GM12878 (cell line): ENCODE measurements at regions not wholly inside any gene's neighbourhood (a gene's known extent, or its start where the extent isn't known, plus 50 kb on each side); places are given as distances from the start of the nearest gene placed in this dataset.

Experiments used
- ATAC-seq: fragments of 200-7000 bp; cut with Tn5 transposase; 3 replicates; pipeline ENCODE4 v1.9.1; 2020; ENCODE audit warnings: mild to moderate bottlenecking, moderate library complexity
- BruUV-seq: library from RNA; stranded (reverse); fragments of 400-500 nt; replicated peaks from 2 replicates; lab custom pipeline; 2021; lab: Mats Ljungman, UMichigan
- CTCF ChIA-PET: fragments of 300-600 bp; sonication (Branson Sonifier 250); formaldehyde crosslinking; extraction: SDS; loops from one replicate; lab custom pipeline; 2021; ENCODE audit warnings: inconsistent platforms; lab: Yijun Ruan, JAX
- POLR2A ChIA-PET: fragments of 350-600 bp; formaldehyde crosslinking; extraction: SDS; loops from one replicate; lab custom pipeline; 2021; ENCODE audit warnings: inconsistent platforms; lab: Charles Lee
- RAD21 ChIA-PET: fragments of 300-600 bp; sonication (Branson Sonifier 250); formaldehyde crosslinking; loops from one replicate; lab custom pipeline; 2023; ENCODE audit warnings: antibody characterized with exemption; ENCODE audit not compliant: unreplicated experiment; lab: Charles Lee
- SMC1A ChIA-PET: fragments of 300-600 bp; sonication (Branson Sonifier 250); formaldehyde crosslinking; loops from one replicate; lab custom pipeline; 2023; ENCODE audit not compliant: unreplicated experiment, uncharacterized antibody; lab: Charles Lee
- DNase-seq: peaks from one replicate; pipeline ENCODE4 v3.0.0-alpha.2; 2011; ENCODE audit warnings: low read depth, low spot score
- FAIRE-seq: peaks from 3 replicates; lab custom pipeline; 2011; peaks lifted over from hg19 to GRCh38; lab: Jason Lieb, UNC
- H2AFZ ChIP-seq: 2 replicates; pipeline ENCODE4 v1.6.0; 2011; ENCODE audit warnings: low read depth, low read length, control low read depth; ENCODE audit not compliant: control insufficient read depth
- H3K27ac ChIP-seq: 2 replicates; pipeline ENCODE4 v1.5.1; 2011; ENCODE audit warnings: control low read depth; ENCODE audit not compliant: control insufficient read depth, insufficient read depth
- H3K27me3 ChIP-seq, 2 experiments: replicated peaks in 1 of 2; 2 replicates each; pipeline versions ENCODE4 v1.6.0 to v1.6.1; 2011; ENCODE audit warnings: low read length in 1 of 2; ENCODE audit not compliant: control insufficient read depth in 2 of 2, insufficient read depth in 2 of 2
- H3K36me3 ChIP-seq, 2 experiments: 2 replicates each; pipeline ENCODE4 v1.5.1; 2011; ENCODE audit warnings: low read length in 1 of 2; ENCODE audit not compliant: control insufficient read depth in 2 of 2, insufficient read depth in 2 of 2
- H3K4me1 ChIP-seq: 2 replicates; pipeline ENCODE4 v1.6.1; 2011; ENCODE audit warnings: mild to moderate bottlenecking, low read length, moderate library complexity, mixed read lengths; ENCODE audit not compliant: control insufficient read depth, insufficient read depth
- H3K4me2 ChIP-seq: 2 replicates; pipeline ENCODE4 v1.6.0; 2011; ENCODE audit warnings: control low read depth; ENCODE audit not compliant: control insufficient read depth, insufficient read depth
- H3K4me3 ChIP-seq: fragments of 200-600 bp; sonication (generic); 2 replicates; pipeline ENCODE4 v1.5.1; 2016
- H3K79me2 ChIP-seq: 2 replicates; pipeline ENCODE4 v1.6.0; 2011; ENCODE audit warnings: low read length; ENCODE audit not compliant: control insufficient read depth, insufficient read depth
- H3K9ac ChIP-seq: 2 replicates; pipeline ENCODE4 v1.8.0; 2011; ENCODE audit warnings: low read length, control low read depth, mixed read lengths; ENCODE audit not compliant: control insufficient read depth, insufficient read depth
- H3K9me3 ChIP-seq: replicated peaks from 3 replicates; pipeline ENCODE4 v1.5.1; 2011; ENCODE audit warnings: mild to moderate bottlenecking, low read length; ENCODE audit not compliant: control insufficient read depth, insufficient read depth
- H4K20me1 ChIP-seq: 2 replicates; pipeline ENCODE4 v1.6.0; 2011; ENCODE audit not compliant: control insufficient read depth, insufficient read depth
- BACH1 ChIP-seq: fragments of 450-650 bp; IDR thresholded peaks from 2 replicates; pipeline ENCODE4 v1.6.1; 2017; ENCODE audit warnings: mild to moderate bottlenecking, borderline replicate concordance
- CBX5 ChIP-seq: sonication (generic); IDR thresholded peaks from 2 replicates; pipeline ENCODE4 v1.6.1; 2016; ENCODE audit warnings: low read depth, moderate library complexity, mild to moderate bottlenecking, inconsistent platforms
- CREM ChIP-seq: IDR thresholded peaks from 2 replicates; pipeline ENCODE4 v1.6.1; 2014; ENCODE audit warnings: antibody characterized with exemption, low read depth
- FOXM1 ChIP-seq: IDR thresholded peaks from 2 replicates; pipeline ENCODE4 v1.6.1; 2012; ENCODE audit warnings: low read depth, mild to moderate bottlenecking, inconsistent platforms, low read length, moderate library complexity
- IRF4 ChIP-seq: IDR thresholded peaks from 2 replicates; pipeline ENCODE4 v1.6.1; 2011; ENCODE audit warnings: low read depth, low read length
- IRF5 ChIP-seq: fragments of 450-650 bp; IDR thresholded peaks from 2 replicates; pipeline ENCODE4 v1.6.1; 2017; ENCODE audit warnings: borderline replicate concordance
- MTA2 ChIP-seq: fragments of 450-650 bp; IDR thresholded peaks from 2 replicates; pipeline ENCODE4 v1.6.1; 2016; ENCODE audit warnings: low read depth, mild to moderate bottlenecking, moderate library complexity
- NR2F1 ChIP-seq: fragments of 450-650 bp; conservative IDR thresholded peaks from 2 replicates; pipeline ENCODE4 v1.6.1; 2017; ENCODE audit warnings: mild to moderate bottlenecking
- PAX5 ChIP-seq: IDR thresholded peaks from 2 replicates; pipeline ENCODE4 v1.6.1; 2011; ENCODE audit warnings: low read depth, low read length, borderline replicate concordance
- PML ChIP-seq: IDR thresholded peaks from 2 replicates; pipeline ENCODE4 v1.6.1; 2012; ENCODE audit warnings: low read length, inconsistent platforms
- POLR2A ChIP-seq: IDR thresholded peaks from 2 replicates; pipeline ENCODE4 v1.6.1; 2011; ENCODE audit warnings: low read depth, mild to moderate bottlenecking, low read length
- POLR2AphosphoS2 ChIP-seq: IDR thresholded peaks from 2 replicates; pipeline ENCODE4 v1.6.1; 2011; ENCODE audit warnings: low read depth, mild to moderate bottlenecking, low read length, improper control_type of control experiment, moderate library complexity
- POLR2AphosphoS5 ChIP-seq: IDR thresholded peaks from 2 replicates; pipeline ENCODE4 v1.6.1; 2011; ENCODE audit warnings: mild to moderate bottlenecking, low read length, inconsistent platforms
- REST ChIP-seq: IDR thresholded peaks from 2 replicates; pipeline ENCODE4 v1.6.1; 2012; ENCODE audit warnings: mild to moderate bottlenecking, low read depth, low read length
- SIX5 ChIP-seq: IDR thresholded peaks from 2 replicates; pipeline ENCODE4 v1.6.1; 2011; ENCODE audit warnings: mild to moderate bottlenecking, low read depth, low read length, moderate library complexity; ENCODE audit not compliant: severe bottlenecking
- SMC3 ChIP-seq: IDR thresholded peaks from 2 replicates; pipeline ENCODE4 v1.6.1; 2011; ENCODE audit warnings: low read length, improper control_type of control experiment, borderline replicate concordance
- STAT3 ChIP-seq: IDR thresholded peaks from 2 replicates; pipeline ENCODE4 v1.6.1; 2011; ENCODE audit warnings: low read depth, low read length, improper control_type of control experiment
- TBL1XR1 ChIP-seq: IDR thresholded peaks from 2 replicates; pipeline ENCODE4 v1.6.1; 2012; ENCODE audit warnings: low read depth, low read length, improper control_type of control experiment
- WGBS: methylation state at CpG from one replicate; pipeline ENCODE4 v1.1.6; 2016; ENCODE audit warnings: low lambda C conversion rate; ENCODE audit not compliant: insufficient replicate concordance, insufficient coverage; ENCODE audit errors: missing lambda C conversion rate; 5-methylcytosine and 5-hydroxymethylcytosine counted together
- in situ Hi-C: fragments of 300-500 bp; cut with MboI; formaldehyde crosslinking; loops from 9 replicates; pipeline ENCODE4 v1.14.3; 2018; ENCODE audit warnings: mixed read lengths
- intact Hi-C: fragments of 100-400 bp; cut with micrococcal nuclease; formaldehyde crosslinking; loops from one replicate; pipeline ENCODE4 v1.14.2; 2022; ENCODE audit not compliant: unreplicated experiment

GRCh38 chr11:134662629-134663360 is 250.8 kb upstream of the B3GAT1 start (continued):
- no peak for TF ChIP-seq REST
- no peak for TF ChIP-seq IRF4
- no peak for TF ChIP-seq STAT3
- no peak for TF ChIP-seq POLR2AphosphoS5

GRCh38 chr11:134661660-134662059 is 249.6 kb upstream of the B3GAT1 start:
- ChIA-PET POLR2A (no interaction called here), CTCF (no interaction called here), RAD21 (no interaction called here), SMC1A (no interaction called here)
- no peak overlapping the region for H3K27ac ChIP-seq
- no peak for ATAC-seq
- H3K4me3 ChIP-seq: no peak overlapping the region
- H3K4me2 ChIP-seq: no peak overlapping the region
- H2AFZ ChIP-seq: no peak overlapping the region
- no peaks in the 10 kb centered on the region; the same call in 2 of the 3 replicates for H3K9me3 ChIP-seq
- H3K79me2 ChIP-seq: no peaks in the 10 kb centered on the region
- in situ Hi-C loops (no loop called here), intact Hi-C loops (no loop called here)
- WGBS: 36% methylated on average over 5 of the region's 5 CpGs
- no peak overlapping the region for H3K9ac ChIP-seq
- no peaks in the 10 kb centered on the region for H3K4me1 ChIP-seq
- no peak for DNase-seq
- no peaks in the 10 kb centered on the region for H3K27me3 ChIP-seq
- H4K20me1 ChIP-seq: no peaks in the 10 kb centered on the region
- no peak for FAIRE-seq
- BruUV-seq: no TSS peak
- no peaks in the 10 kb centered on the region for H3K36me3 ChIP-seq
- no peak for TF ChIP-seq BACH1
- TF ChIP-seq PML: no peak
- no peak for TF ChIP-seq NR2F1
- no peak for TF ChIP-seq POLR2AphosphoS2
- no peak for TF ChIP-seq SIX5
- TF ChIP-seq POLR2A: no peak
- no peak for TF ChIP-seq SMC3
- TF ChIP-seq CREM: no peak
- TF ChIP-seq CBX5: no peak
- no peak for TF ChIP-seq TBL1XR1
- TF ChIP-seq STAT3: no peak
- no peak for TF ChIP-seq FOXM1
- no peak for TF ChIP-seq MTA2
- TF ChIP-seq IRF5: no peak
- no peak for TF ChIP-seq PAX5
